ENCODE measurements at regions not wholly inside any gene's neighbourhood (a gene's known extent, or its start where the extent isn't known, plus 50 kb on each side); places are given as distances from the start of the nearest gene placed in this dataset.

DNA sequence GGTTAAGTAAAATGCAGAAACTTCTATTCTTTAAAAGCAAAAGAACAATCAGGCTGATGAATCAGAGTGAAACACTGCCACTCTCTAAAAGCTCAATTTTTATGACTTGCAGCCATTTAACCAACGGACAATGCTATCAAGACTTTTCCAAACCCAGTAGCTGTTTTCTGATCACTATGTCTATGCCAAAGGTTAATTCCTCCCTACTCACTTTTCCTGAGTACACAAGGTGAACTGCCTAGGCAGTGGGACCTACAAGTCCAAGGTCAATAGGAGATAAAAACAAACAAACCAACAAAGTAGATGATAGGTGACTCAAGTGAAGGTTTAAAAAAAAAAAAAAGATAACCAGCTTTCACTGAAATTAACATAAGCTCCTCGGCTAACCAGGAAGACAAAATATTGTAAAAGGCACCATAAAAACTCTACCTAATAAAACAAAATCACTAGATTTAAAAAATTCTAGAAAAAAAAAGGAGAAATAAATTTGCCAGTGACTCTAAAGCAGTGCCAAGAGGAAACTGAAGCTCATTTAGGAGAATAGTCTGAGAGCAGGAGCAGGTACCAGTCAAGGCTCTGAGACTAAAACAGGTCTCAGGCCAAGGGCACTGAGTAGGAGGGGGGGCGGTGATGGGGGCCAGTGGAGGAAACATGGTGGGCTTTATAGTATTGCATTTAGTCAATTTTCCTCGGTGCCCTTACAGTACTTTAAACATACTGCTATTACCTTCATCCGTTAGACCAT lies 134.1 kb upstream of the DLGAP1 start:
- H3K9me3 Mint-ChIP-seq, result peaks cover 2 to 23% (median 10%) of the 10 kb centered on the region in 5 donors

GRCh38 chr18:4587204-4587603 lies 132.1 kb upstream of the DLGAP1 start:
- no peak overlapping the region for H3K4me3 ChIP-seq (ENCODE audit: low read length)
- ChIA-PET CTCF (no interaction called here), POLR2A (no interaction called here)
- H3K27ac ChIP-seq (ENCODE audit: low read depth, low read length), result no peak overlapping the region
- Mint-ChIP-seq H3K27me3 (no peaks in the 10 kb centered on the region), H3K27ac (no peak overlapping the region), H3K4me3 (no peak overlapping the region), H3K9me3 (peaks cover 5 to 23% (median 10%) of the 10 kb centered on the region in 5 donors), H3K36me3 (no peaks in the 10 kb centered on the region), H3K4me1 (no peaks in the 10 kb centered on the region)
- no peaks in the 10 kb centered on the region for H3K27me3 ChIP-seq (ENCODE audit: insufficient read depth, low read length, poor library complexity, severe bottlenecking)
- no peaks in the 10 kb centered on the region for H3K4me1 ChIP-seq (ENCODE audit: insufficient read depth, low read length)
- no peaks in the 10 kb centered on the region for H3K36me3 ChIP-seq (ENCODE audit: insufficient read depth, low read length)
- no peak for DNase-seq
- no peaks in the 10 kb centered on the region for H3K9me3 ChIP-seq (ENCODE audit: low read length)

More for the DNA sequence above, 134.1 kb upstream of the DLGAP1 start:
- Mint-ChIP-seq H3K36me3 (no peaks in the 10 kb centered on the region), H3K4me1 (no peaks in the 10 kb centered on the region), H3K4me3 (no peak overlapping the region), H3K27me3 (no peaks in the 10 kb centered on the region), H3K27ac (no peak overlapping the region)
- no peak overlapping the region for H3K4me3 ChIP-seq (ENCODE audit: low read length)
- H3K27me3 ChIP-seq (ENCODE audit: insufficient read depth, low read length, poor library complexity, severe bottlenecking), result no peaks in the 10 kb centered on the region
- H3K27ac ChIP-seq (ENCODE audit: low read depth, low read length), result no peak overlapping the region
- POLR2A ChIA-PET, result no interaction called here
- DNase-seq, result no peak
- H3K9me3 ChIP-seq (ENCODE audit: low read length), result no peaks in the 10 kb centered on the region
- no peaks in the 10 kb centered on the region for H3K4me1 ChIP-seq (ENCODE audit: insufficient read depth, low read length)
- H3K36me3 ChIP-seq (ENCODE audit: insufficient read depth, low read length), result no peaks in the 10 kb centered on the region
- CTCF ChIA-PET, result no interaction called here

GRCh38 chr18:4586731-4587130 lies 131.6 kb upstream of the DLGAP1 start:
- H3K27me3 ChIP-seq (ENCODE audit: insufficient read depth, low read length, poor library complexity, severe bottlenecking), result no peaks in the 10 kb centered on the region
- H3K27ac ChIP-seq (ENCODE audit: low read depth, low read length), result no peak overlapping the region
- H3K4me1 Mint-ChIP-seq, result no peaks in the 10 kb centered on the region
- H3K27me3 Mint-ChIP-seq, result no peaks in the 10 kb centered on the region
- ChIA-PET CTCF (no interaction called here), POLR2A (no interaction called here)
- no peaks in the 10 kb centered on the region for H3K36me3 ChIP-seq (ENCODE audit: insufficient read depth, low read length)
- no peak for DNase-seq
- no peak overlapping the region for H3K27ac Mint-ChIP-seq
- no peaks in the 10 kb centered on the region for H3K36me3 Mint-ChIP-seq
- no peak overlapping the region for H3K4me3 ChIP-seq (ENCODE audit: low read length)
- no peaks in the 10 kb centered on the region for H3K9me3 ChIP-seq (ENCODE audit: low read length)
- no peak overlapping the region for H3K4me3 Mint-ChIP-seq
- no peaks in the 10 kb centered on the region for H3K4me1 ChIP-seq (ENCODE audit: insufficient read depth, low read length)
- H3K9me3 Mint-ChIP-seq, result peaks cover 5 to 28% (median 13%) of the 10 kb centered on the region in 5 donors

GRCh38 chr18:4582431-4583335 lies 127.6 kb upstream of the DLGAP1 start:
- H3K4me1 ChIP-seq (ENCODE audit: insufficient read depth, low read length), result no peaks in the 10 kb centered on the region
- no peak overlapping the region for H3K4me3 ChIP-seq (ENCODE audit: low read length)
- Mint-ChIP-seq H3K27me3 (no peaks in the 10 kb centered on the region), H3K27ac (no peak overlapping the region), H3K4me1 (no peaks in the 10 kb centered on the region), H3K4me3 (no peak overlapping the region), H3K9me3 (peaks cover 15 to 29% (median 19%) of the 10 kb centered on the region in 5 donors), H3K36me3 (no peaks in the 10 kb centered on the region)
- ChIA-PET CTCF (no interaction called here), POLR2A (no interaction called here)
- no peaks in the 10 kb centered on the region for H3K9me3 ChIP-seq (ENCODE audit: low read length)
- H3K27me3 ChIP-seq (ENCODE audit: insufficient read depth, low read length, poor library complexity, severe bottlenecking), result no peaks in the 10 kb centered on the region
- no peak for DNase-seq
- no peaks in the 10 kb centered on the region for H3K36me3 ChIP-seq (ENCODE audit: insufficient read depth, low read length)
- no peak overlapping the region for H3K27ac ChIP-seq (ENCODE audit: low read depth, low read length)

DNA sequence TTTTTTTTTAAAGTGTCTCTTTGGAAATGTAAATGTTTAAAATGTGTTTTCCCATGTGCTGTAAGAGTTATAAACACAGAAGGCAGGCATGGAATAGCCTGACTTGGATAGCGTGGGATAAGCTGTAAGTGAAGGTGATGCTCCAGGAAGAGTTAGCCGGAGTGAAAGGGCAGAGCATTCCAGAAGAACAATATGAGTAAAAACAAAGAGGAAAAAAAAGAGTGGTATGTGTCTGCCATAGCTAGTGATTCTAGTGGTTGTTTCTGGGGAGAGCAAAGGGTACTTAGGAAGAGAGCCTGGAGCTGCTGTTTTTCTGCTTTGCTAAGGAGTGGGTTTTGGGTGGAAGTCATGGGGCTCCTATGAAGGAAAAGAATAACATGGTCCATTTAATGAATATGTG lies 126.9 kb upstream of the DLGAP1 start:
- Histone ChIP-seq H3K4me1 (ENCODE audit: insufficient read depth, low read length) (no peaks in the 10 kb centered on the region), H3K9me3 (ENCODE audit: low read length) (peaks cover 2% of the 10 kb centered on the region), H3K36me3 (ENCODE audit: insufficient read depth, low read length) (no peaks in the 10 kb centered on the region), H3K4me3 (ENCODE audit: low read length) (no peak overlapping the region), H3K27ac (ENCODE audit: low read depth, low read length) (no peak overlapping the region), H3K27me3 (ENCODE audit: insufficient read depth, low read length, poor library complexity, severe bottlenecking) (no peaks in the 10 kb centered on the region)
- Mint-ChIP-seq H3K4me3 (no peak overlapping the region), H3K36me3 (no peaks in the 10 kb centered on the region), H3K9me3 (peaks cover 16 to 32% (median 27%) of the 10 kb centered on the region in 5 donors), H3K27ac (no peak overlapping the region), H3K27me3 (no peaks in the 10 kb centered on the region), H3K4me1 (no peaks in the 10 kb centered on the region)
- CTCF ChIA-PET, result no interaction called here
- POLR2A ChIA-PET, result no interaction called here
- DNase-seq, result no peak

DNA sequence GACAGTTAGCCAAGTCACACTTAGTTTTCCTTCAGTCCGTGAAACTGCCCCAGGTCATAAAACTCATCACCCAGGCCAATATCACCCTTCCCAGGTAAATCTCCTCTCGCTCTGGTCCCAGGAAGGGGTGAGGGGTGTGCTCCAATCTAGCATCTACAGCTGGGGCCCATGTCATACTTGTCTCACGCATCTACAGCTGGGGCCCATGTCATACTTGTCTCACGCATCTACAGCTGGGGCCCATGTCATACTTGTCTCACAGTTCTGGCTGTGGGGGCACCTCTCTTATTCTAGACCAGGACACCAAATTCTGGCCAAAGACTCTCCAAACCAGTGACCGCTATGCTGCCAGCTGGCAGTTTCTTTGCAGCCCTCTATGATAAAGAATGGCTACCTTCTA lies 123.3 kb upstream of the DLGAP1 start:
- H3K4me3 ChIP-seq (ENCODE audit: low read length), result no peak overlapping the region
- H3K4me1 Mint-ChIP-seq, result no peaks in the 10 kb centered on the region
- H3K36me3 Mint-ChIP-seq, result no peaks in the 10 kb centered on the region
- no peaks in the 10 kb centered on the region for H3K36me3 ChIP-seq (ENCODE audit: insufficient read depth, low read length)
- H3K4me3 Mint-ChIP-seq, result no peak overlapping the region
- peaks cover 4% of the 10 kb centered on the region for H3K9me3 ChIP-seq (ENCODE audit: low read length)
- H3K27ac ChIP-seq (ENCODE audit: low read depth, low read length), result no peak overlapping the region
- H3K27me3 ChIP-seq (ENCODE audit: insufficient read depth, low read length, poor library complexity, severe bottlenecking), result no peaks in the 10 kb centered on the region
- ChIA-PET POLR2A (no interaction called here), CTCF (no interaction called here)
- no peaks in the 10 kb centered on the region for H3K27me3 Mint-ChIP-seq
- no peak for DNase-seq
- H3K27ac Mint-ChIP-seq, result no peak overlapping the region
- H3K9me3 Mint-ChIP-seq, result peaks cover 26 to 52% (median 36%) of the 10 kb centered on the region in 5 donors
- H3K4me1 ChIP-seq (ENCODE audit: insufficient read depth, low read length), result no peaks in the 10 kb centered on the region

GRCh38 chr18:4573735-4574134 lies 118.6 kb upstream of the DLGAP1 start:
- H3K4me1 ChIP-seq (ENCODE audit: insufficient read depth, low read length), result no peaks in the 10 kb centered on the region
- peaks cover 4% of the 10 kb centered on the region for H3K9me3 ChIP-seq (ENCODE audit: low read length)
- H3K4me3 ChIP-seq (ENCODE audit: low read length), result no peak overlapping the region
- no peak for DNase-seq
- Mint-ChIP-seq H3K4me3 (no peak overlapping the region), H3K36me3 (no peaks in the 10 kb centered on the region), H3K27me3 (no peaks in the 10 kb centered on the region), H3K27ac (no peak overlapping the region), H3K9me3 (peaks cover 12 to 58% (median 30%) of the 10 kb centered on the region in 5 donors), H3K4me1 (no peaks in the 10 kb centered on the region)
- H3K36me3 ChIP-seq (ENCODE audit: insufficient read depth, low read length), result no peaks in the 10 kb centered on the region
- H3K27ac ChIP-seq (ENCODE audit: low read depth, low read length), result no peak overlapping the region
- ChIA-PET POLR2A (no interaction called here), CTCF (no interaction called here)
- H3K27me3 ChIP-seq (ENCODE audit: insufficient read depth, low read length, poor library complexity, severe bottlenecking), result no peaks in the 10 kb centered on the region

DNA sequence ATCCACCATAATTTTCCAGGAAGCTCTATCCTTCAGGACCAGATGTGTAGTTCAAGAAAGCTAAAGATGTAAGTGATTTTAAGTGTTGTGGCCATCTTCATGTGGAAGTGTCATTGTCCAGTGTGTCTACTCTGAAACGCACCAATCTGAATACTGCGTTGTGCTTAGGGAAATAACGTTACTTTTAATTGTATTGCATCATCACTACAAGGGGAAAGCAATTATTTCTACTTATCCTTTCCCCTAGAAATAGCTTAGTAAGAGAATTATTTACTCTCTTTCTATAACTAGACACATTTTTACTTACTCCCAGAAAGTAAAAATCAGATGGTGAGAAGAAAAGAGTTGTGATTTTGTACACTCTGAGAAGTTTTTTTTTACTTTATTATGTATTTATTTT lies 102.4 kb upstream of the DLGAP1 start:
- H3K4me1 Mint-ChIP-seq, result no peaks in the 10 kb centered on the region
- H3K4me1 ChIP-seq (ENCODE audit: insufficient read depth, low read length), result no peaks in the 10 kb centered on the region
- no peaks in the 10 kb centered on the region for H3K36me3 ChIP-seq (ENCODE audit: insufficient read depth, low read length)
- ChIA-PET CTCF (no interaction called here), POLR2A (no interaction called here)
- no peaks in the 10 kb centered on the region for H3K9me3 ChIP-seq (ENCODE audit: low read length)
- H3K27me3 ChIP-seq (ENCODE audit: insufficient read depth, low read length, poor library complexity, severe bottlenecking), result no peaks in the 10 kb centered on the region
- no peak overlapping the region for H3K27ac Mint-ChIP-seq
- no peaks in the 10 kb centered on the region for H3K36me3 Mint-ChIP-seq
- H3K27ac ChIP-seq (ENCODE audit: low read depth, low read length), result no peak overlapping the region
- H3K9me3 Mint-ChIP-seq, result peaks cover 4 to 19% (median 11%) of the 10 kb centered on the region in 5 donors
- H3K27me3 Mint-ChIP-seq, result no peaks in the 10 kb centered on the region
- DNase-seq, result no peak
- no peak overlapping the region for H3K4me3 Mint-ChIP-seq
- no peak overlapping the region for H3K4me3 ChIP-seq (ENCODE audit: low read length)
